CD14-positive monocyte (primary cell): ENCODE measurements at regions not wholly inside any gene's neighbourhood (a gene's known extent, or its start where the extent isn't known, plus 50 kb on each side); places are given as distances from the start of the nearest gene placed in this dataset.

Experiments used
- DNase-seq, 3 donors: peaks; one replicate each; pipeline ENCODE4 v3.0.0-alpha.2; 2011 to 2022
- H2AFZ ChIP-seq: 2 replicates; pipeline ENCODE4 v1.6.0; 2012; ENCODE audit warnings: mild to moderate bottlenecking, low read depth, low read length, inconsistent platforms; ENCODE audit not compliant: insufficient read depth, poor library complexity, severe bottlenecking
- H3K27ac ChIP-seq, 2 donors: 1 replicate in 1 of 2; 2 replicates in 1 of 2; pipeline ENCODE4 v1.5.1; 2012 to 2013; ENCODE audit warnings: low read length in 2 of 2, control low read depth in 1 of 2, inconsistent platforms in 1 of 2, low read depth in 1 of 2, mild to moderate bottlenecking in 1 of 2
- H3K27me3 ChIP-seq, 2 donors: one replicate each; pipeline versions ENCODE4 v1.6.0 to v1.6.1; 2011 to 2013; ENCODE audit warnings: low read length in 2 of 2; ENCODE audit not compliant: control insufficient read depth in 2 of 2, insufficient read depth in 2 of 2
- H3K36me3 ChIP-seq, 2 donors: replicated peaks in 1 of 2; 1 replicate in 1 of 2; 2 replicates in 1 of 2; pipeline versions ENCODE4 v1.5.1 to v1.6.1; 2012 to 2013; ENCODE audit warnings: low read length in 2 of 2, control low read depth in 1 of 2, inconsistent platforms in 1 of 2, mild to moderate bottlenecking in 1 of 2; ENCODE audit not compliant: insufficient read depth in 2 of 2, control insufficient read depth in 1 of 2
- H3K4me1 ChIP-seq, 2 donors: 1 replicate in 1 of 2; 2 replicates in 1 of 2; pipeline versions ENCODE4 v1.5.1 to v1.6.1; 2012 to 2013; ENCODE audit warnings: low read length in 2 of 2, control low read depth in 1 of 2, inconsistent platforms in 1 of 2, mild to moderate bottlenecking in 1 of 2, moderate library complexity in 1 of 2; ENCODE audit not compliant: insufficient read depth in 2 of 2, control insufficient read depth in 1 of 2
- H3K4me2 ChIP-seq: replicated peaks from 2 replicates; pipeline ENCODE3; 2012; ENCODE audit warnings: low read length, moderate library complexity, mild to moderate bottlenecking; ENCODE audit not compliant: poor library complexity, severe bottlenecking; ENCODE audit errors: extremely low read depth
- H3K4me3 ChIP-seq, 3 experiments: fragments of 200-600 bp in 1 of 3; sonication (generic) in 1 of 3; replicated peaks in 1 of 3; 1 replicate in 2 of 3; 2 replicates in 1 of 3; pipeline ENCODE4 v1.5.1; 2011 to 2013; ENCODE audit warnings: low read length in 3 of 3, mild to moderate bottlenecking in 3 of 3, control low read depth in 2 of 3, low read depth in 2 of 3, inconsistent platforms in 1 of 3, moderate library complexity in 1 of 3
- H3K79me2 ChIP-seq: 2 replicates; pipeline ENCODE4 v1.6.0; 2012; ENCODE audit warnings: mild to moderate bottlenecking, control low read depth, inconsistent platforms, low read length, moderate library complexity; ENCODE audit not compliant: insufficient read depth
- H3K9ac ChIP-seq: 2 replicates; pipeline ENCODE4 v1.6.0; 2017; ENCODE audit warnings: low read length, mild to moderate bottlenecking; ENCODE audit not compliant: insufficient read depth, poor library complexity, severe bottlenecking
- H3K9me3 ChIP-seq, 2 donors: replicated peaks in 1 of 2; 1 replicate in 1 of 2; 2 replicates in 1 of 2; pipeline versions ENCODE4 v1.5.1 to v1.6.1; 2012 to 2013; ENCODE audit warnings: low read length in 2 of 2, control low read depth in 1 of 2; ENCODE audit not compliant: control insufficient read depth in 1 of 2, insufficient read depth in 1 of 2
- H4K20me1 ChIP-seq: 2 replicates; pipeline ENCODE4 v1.6.0; 2012; ENCODE audit warnings: mild to moderate bottlenecking, low read length, control low read depth, moderate library complexity; ENCODE audit not compliant: insufficient read depth
- H3K27ac Mint-ChIP-seq, 7 donors: one replicate each; pipeline ENCODE4 v1.8.0; 2020; ENCODE audit warnings: mild to moderate bottlenecking in 7 of 7, mixed read lengths in 7 of 7, moderate library complexity in 6 of 7, inconsistent platforms in 2 of 7
- H3K27me3 Mint-ChIP-seq, 3 donors: one replicate each; pipeline ENCODE4 v1.8.0; 2021 to 2022; ENCODE audit warnings: low read depth in 3 of 3, mild to moderate bottlenecking in 3 of 3, mixed read lengths in 3 of 3, moderate library complexity in 3 of 3, inconsistent platforms in 1 of 3
- H3K36me3 Mint-ChIP-seq, 2 donors: one replicate each; pipeline ENCODE4 v1.8.0; 2020; ENCODE audit warnings: mixed read lengths in 2 of 2, inconsistent platforms in 1 of 2, mild to moderate bottlenecking in 1 of 2
- H3K4me1 Mint-ChIP-seq: one replicate; pipeline ENCODE4 v1.8.0; 2020; ENCODE audit warnings: mild to moderate bottlenecking, mixed read lengths
- H3K4me3 Mint-ChIP-seq, 2 donors: one replicate each; pipeline ENCODE4 v1.8.0; 2020; ENCODE audit warnings: mild to moderate bottlenecking in 2 of 2, mixed read lengths in 2 of 2, moderate library complexity in 1 of 2
- H3K9me3 Mint-ChIP-seq, 7 donors: one replicate each; pipeline ENCODE4 v1.8.0; 2020 to 2022; ENCODE audit warnings: mixed read lengths in 7 of 7, mild to moderate bottlenecking in 6 of 7, moderate library complexity in 6 of 7, inconsistent platforms in 2 of 7
- WGBS: methylation state at CpG from one replicate; pipeline ENCODE4 v1.1.5; 2013; ENCODE audit warnings: missing lambda C conversion rate; ENCODE audit not compliant: insufficient coverage; 5-methylcytosine and 5-hydroxymethylcytosine counted together
- intact Hi-C, 2 donors: fragments of 100-400 bp; cut with micrococcal nuclease; formaldehyde crosslinking; loops; one replicate each; pipeline versions ENCODE4 v1.15.0 to v1.15.1; 2023
- TF ChIP-seq, protein P1 (sequence below): fragments of 200-600 bp; IDR thresholded peaks from one replicate; pipeline ENCODE4 v1.8.0; 2022; ENCODE audit warnings: antibody characterized with exemption, mild to moderate bottlenecking

- H2AFZ ChIP-seq = no peak overlapping the region
Observed at GRCh38 chr1:65679773-65680172, 112.9 kb upstream of the PDE4B start.

GRCh38 chr1:65681096-65681495 is 111.6 kb upstream of the PDE4B start:
- H3K4me1 Mint-ChIP-seq = no peaks in the 10 kb centered on the region
- no peaks in the 10 kb centered on the region for H3K36me3 Mint-ChIP-seq
- DNase-seq = no peak
- H3K4me3 ChIP-seq = no peak overlapping the region
- H3K4me3 Mint-ChIP-seq = no peak overlapping the region
- no peak overlapping the region for H2AFZ ChIP-seq
- no peaks in the 10 kb centered on the region for H4K20me1 ChIP-seq
- TF ChIP-seq, protein P1, sequence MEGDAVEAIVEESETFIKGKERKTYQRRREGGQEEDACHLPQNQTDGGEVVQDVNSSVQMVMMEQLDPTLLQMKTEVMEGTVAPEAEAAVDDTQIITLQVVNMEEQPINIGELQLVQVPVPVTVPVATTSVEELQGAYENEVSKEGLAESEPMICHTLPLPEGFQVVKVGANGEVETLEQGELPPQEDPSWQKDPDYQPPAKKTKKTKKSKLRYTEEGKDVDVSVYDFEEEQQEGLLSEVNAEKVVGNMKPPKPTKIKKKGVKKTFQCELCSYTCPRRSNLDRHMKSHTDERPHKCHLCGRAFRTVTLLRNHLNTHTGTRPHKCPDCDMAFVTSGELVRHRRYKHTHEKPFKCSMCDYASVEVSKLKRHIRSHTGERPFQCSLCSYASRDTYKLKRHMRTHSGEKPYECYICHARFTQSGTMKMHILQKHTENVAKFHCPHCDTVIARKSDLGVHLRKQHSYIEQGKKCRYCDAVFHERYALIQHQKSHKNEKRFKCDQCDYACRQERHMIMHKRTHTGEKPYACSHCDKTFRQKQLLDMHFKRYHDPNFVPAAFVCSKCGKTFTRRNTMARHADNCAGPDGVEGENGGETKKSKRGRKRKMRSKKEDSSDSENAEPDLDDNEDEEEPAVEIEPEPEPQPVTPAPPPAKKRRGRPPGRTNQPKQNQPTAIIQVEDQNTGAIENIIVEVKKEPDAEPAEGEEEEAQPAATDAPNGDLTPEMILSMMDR = no peak
- H3K9ac ChIP-seq = no peak overlapping the region
- intact Hi-C loops = loop anchor here in 1 of 2 donors (10.0 kb wide), 1 partner anchor 446 kb away; no protein-coding TSS in a partner anchor
- no peak overlapping the region for H3K27ac Mint-ChIP-seq
- WGBS = 96% methylated on average over 4 of the region's 6 CpGs
- H3K36me3 ChIP-seq = no peaks in the 10 kb centered on the region
- H3K9me3 Mint-ChIP-seq = peaks cover 0 to 2% (median 0%) of the 10 kb centered on the region in 7 donors
- no peak overlapping the region for H3K27ac ChIP-seq
- no peaks in the 10 kb centered on the region for H3K79me2 ChIP-seq
- no peaks in the 10 kb centered on the region for H3K27me3 ChIP-seq
- no peaks in the 10 kb centered on the region for H3K9me3 ChIP-seq
- no peaks in the 10 kb centered on the region for H3K4me1 ChIP-seq
- H3K27me3 Mint-ChIP-seq = peaks cover 0 to 2% (median 1%) of the 10 kb centered on the region in 3 donors
- no peak overlapping the region for H3K4me2 ChIP-seq

More at GRCh38 chr1:65679773-65680172, 112.9 kb upstream of the PDE4B start:
- Mint-ChIP-seq H3K4me1 (no peaks in the 10 kb centered on the region), H3K36me3 (no peaks in the 10 kb centered on the region), H3K27me3 (peaks cover 0 to 2% (median 1%) of the 10 kb centered on the region in 3 donors), H3K27ac (no peak overlapping the region), H3K4me3 (no peak overlapping the region), H3K9me3 (peaks cover 0 to 2% (median 0%) of the 10 kb centered on the region in 7 donors)
- H3K4me2 ChIP-seq = no peak overlapping the region
- TF ChIP-seq, protein P1 = no peak
- no CpG with 5 or more reads among the region's 4 CpGs for WGBS
- no peak overlapping the region for H3K4me3 ChIP-seq
- no peak overlapping the region for H3K27ac ChIP-seq
- DNase-seq = no peak
- no peak overlapping the region for H3K9ac ChIP-seq
- H3K79me2 ChIP-seq = no peaks in the 10 kb centered on the region
- no peaks in the 10 kb centered on the region for H3K4me1 ChIP-seq
- no peaks in the 10 kb centered on the region for H3K36me3 ChIP-seq
- intact Hi-C loops = loop anchor here in 1 of 2 donors (10.0 kb wide), 1 partner anchor 445 kb away; no protein-coding TSS in a partner anchor
- no peaks in the 10 kb centered on the region for H3K27me3 ChIP-seq
- H3K9me3 ChIP-seq = no peaks in the 10 kb centered on the region
- H4K20me1 ChIP-seq = no peaks in the 10 kb centered on the region
